ENCODE measurements at regions not wholly inside any gene's neighbourhood (a gene's known extent, or its start where the extent isn't known, plus 50 kb on each side); places are given as distances from the start of the nearest gene placed in this dataset.

- no peaks in the 10 kb centered on the region for H3K4me1 ChIP-seq (ENCODE audit: control insufficient read depth in 2 of 2, insufficient read depth in 2 of 2, low read length in 2 of 2)
- no peaks in the 10 kb centered on the region for H3K9me3 ChIP-seq (ENCODE audit: control insufficient read depth in 2 of 3, low read length in 3 of 3)
- CTCF ChIA-PET: no interaction called here
- H3K27me3 Mint-ChIP-seq: no peaks in the 10 kb centered on the region
- H3K27ac Mint-ChIP-seq: no peak overlapping the region
- no peak for DNase-seq
- no peaks in the 10 kb centered on the region for H3K36me3 ChIP-seq (ENCODE audit: control insufficient read depth in 2 of 3, insufficient read depth in 3 of 3, low read length in 3 of 3)
- no peak overlapping the region for H3K4me3 Mint-ChIP-seq
- H3K27ac ChIP-seq (ENCODE audit: low read depth, low read length): no peak overlapping the region
- intact Hi-C loops (cut with micrococcal nuclease): no loop called here
- H3K27me3 ChIP-seq (ENCODE audit: control insufficient read depth in 2 of 2, insufficient read depth in 2 of 2, low read length in 2 of 2): no peaks in the 10 kb centered on the region
- H3K36me3 Mint-ChIP-seq: peaks cover 0 to 6% (median 3%) of the 10 kb centered on the region in 5 donors
- H3K4me1 Mint-ChIP-seq: no peaks in the 10 kb centered on the region
- POLR2A ChIA-PET: no interaction called here
- no peak for ATAC-seq
- H3K4me3 ChIP-seq (ENCODE audit: low read length): no peak overlapping the region
- H3K9me3 Mint-ChIP-seq: peaks cover 0 to 19% (median 3%) of the 10 kb centered on the region in 11 donors
Observed at GRCh38 chr17:13735444-13735843, 133.7 kb upstream of the HS3ST3A1 start.

- H3K4me1 Mint-ChIP-seq: no peaks in the 10 kb centered on the region
- peaks cover 0 to 3% (median 0%) of the 10 kb centered on the region in 5 donors for H3K27me3 Mint-ChIP-seq
- Histone ChIP-seq H3K36me3 (ENCODE audit: control insufficient read depth in 2 of 3, insufficient read depth in 3 of 3, low read length in 3 of 3) (no peaks in the 10 kb centered on the region), H3K4me1 (ENCODE audit: control insufficient read depth in 2 of 2, insufficient read depth in 2 of 2, low read length in 2 of 2) (no peaks in the 10 kb centered on the region), H3K27ac (ENCODE audit: low read depth, low read length) (no peak overlapping the region), H3K9me3 (ENCODE audit: control insufficient read depth in 2 of 3, low read length in 3 of 3) (no peaks in the 10 kb centered on the region), H3K27me3 (ENCODE audit: control insufficient read depth in 2 of 2, insufficient read depth in 2 of 2, low read length in 2 of 2) (no peaks in the 10 kb centered on the region), H3K4me3 (ENCODE audit: low read length) (no peak overlapping the region)
- no peak overlapping the region for H3K27ac Mint-ChIP-seq
- H3K9me3 Mint-ChIP-seq: peaks cover 0 to 19% (median 3%) of the 10 kb centered on the region in 11 donors
- H3K4me3 Mint-ChIP-seq: no peak overlapping the region
- ChIA-PET POLR2A (no interaction called here), CTCF (no interaction called here)
- intact Hi-C loops (cut with micrococcal nuclease): no loop called here
- peaks cover 0 to 6% (median 3%) of the 10 kb centered on the region in 5 donors for H3K36me3 Mint-ChIP-seq
- DNase-seq (no peak), ATAC-seq (no peak)
Observed at GRCh38 chr17:13735861-13736260, 134.1 kb upstream of the HS3ST3A1 start.

- Histone ChIP-seq H3K27me3 (ENCODE audit: control insufficient read depth in 2 of 2, insufficient read depth in 2 of 2, low read length in 2 of 2) (no peaks in the 10 kb centered on the region), H3K4me1 (ENCODE audit: control insufficient read depth in 2 of 2, insufficient read depth in 2 of 2, low read length in 2 of 2) (no peaks in the 10 kb centered on the region), H3K27ac (ENCODE audit: low read depth, low read length) (no peak overlapping the region), H3K4me3 (ENCODE audit: low read length) (no peak overlapping the region), H3K9me3 (ENCODE audit: control insufficient read depth in 2 of 3, low read length in 3 of 3) (no peaks in the 10 kb centered on the region), H3K36me3 (ENCODE audit: control insufficient read depth in 2 of 3, insufficient read depth in 3 of 3, low read length in 3 of 3) (no peaks in the 10 kb centered on the region)
- intact Hi-C loops (cut with micrococcal nuclease): no loop called here
- H3K4me3 Mint-ChIP-seq: no peak overlapping the region
- H3K9me3 Mint-ChIP-seq: peaks cover 0 to 13% (median 2%) of the 10 kb centered on the region in 11 donors
- peaks cover 0 to 6% (median 3%) of the 10 kb centered on the region in 5 donors for H3K36me3 Mint-ChIP-seq
- ChIA-PET POLR2A (no interaction called here), CTCF (no interaction called here)
- H3K4me1 Mint-ChIP-seq: no peaks in the 10 kb centered on the region
- DNase-seq (no peak), ATAC-seq (no peak)
- peaks cover 0 to 7% (median 0%) of the 10 kb centered on the region in 5 donors for H3K27me3 Mint-ChIP-seq
- no peak overlapping the region for H3K27ac Mint-ChIP-seq
Observed at GRCh38 chr17:13736916-13737315, 135.2 kb upstream of the HS3ST3A1 start.

GRCh38 chr17:13740686-13741085 is 139.0 kb upstream of the HS3ST3A1 start:
- Mint-ChIP-seq H3K4me1 (no peaks in the 10 kb centered on the region), H3K27me3 (peaks cover 0 to 17% (median 8%) of the 10 kb centered on the region in 5 donors), H3K36me3 (no peaks in the 10 kb centered on the region), H3K4me3 (no peak overlapping the region), H3K27ac (no peak overlapping the region), H3K9me3 (peaks cover 0 to 2% (median 0%) of the 10 kb centered on the region in 11 donors)
- intact Hi-C loops (cut with micrococcal nuclease): no loop called here
- no peak overlapping the region for H3K4me3 ChIP-seq (ENCODE audit: low read length)
- H3K36me3 ChIP-seq (ENCODE audit: control insufficient read depth in 2 of 3, insufficient read depth in 3 of 3, low read length in 3 of 3): no peaks in the 10 kb centered on the region
- DNase-seq (no peak), ATAC-seq (no peak)
- no peak overlapping the region for H3K27ac ChIP-seq (ENCODE audit: low read depth, low read length)
- POLR2A ChIA-PET: no interaction called here
- H3K9me3 ChIP-seq (ENCODE audit: control insufficient read depth in 2 of 3, low read length in 3 of 3): no peaks in the 10 kb centered on the region
- H3K27me3 ChIP-seq (ENCODE audit: control insufficient read depth in 2 of 2, insufficient read depth in 2 of 2, low read length in 2 of 2): no peaks in the 10 kb centered on the region
- CTCF ChIA-PET: no interaction called here
- no peaks in the 10 kb centered on the region for H3K4me1 ChIP-seq (ENCODE audit: control insufficient read depth in 2 of 2, insufficient read depth in 2 of 2, low read length in 2 of 2)

GRCh38 chr17:13741744-13742143 is 140.0 kb upstream of the HS3ST3A1 start:
- H3K36me3 ChIP-seq (ENCODE audit: control insufficient read depth in 2 of 3, insufficient read depth in 3 of 3, low read length in 3 of 3): no peaks in the 10 kb centered on the region
- no peaks in the 10 kb centered on the region for H3K36me3 Mint-ChIP-seq
- H3K27ac Mint-ChIP-seq: no peak overlapping the region
- POLR2A ChIA-PET: no interaction called here
- H3K27me3 ChIP-seq (ENCODE audit: control insufficient read depth in 2 of 2, insufficient read depth in 2 of 2, low read length in 2 of 2): no peaks in the 10 kb centered on the region
- DNase-seq: no peak
- no peaks in the 10 kb centered on the region for H3K4me1 ChIP-seq (ENCODE audit: control insufficient read depth in 2 of 2, insufficient read depth in 2 of 2, low read length in 2 of 2)
- peaks cover 0 to 2% (median 0%) of the 10 kb centered on the region in 11 donors for H3K9me3 Mint-ChIP-seq
- H3K9me3 ChIP-seq (ENCODE audit: control insufficient read depth in 2 of 3, low read length in 3 of 3): no peaks in the 10 kb centered on the region
- CTCF ChIA-PET: no interaction called here
- H3K4me3 Mint-ChIP-seq: no peak overlapping the region
- H3K4me3 ChIP-seq (ENCODE audit: low read length): no peak overlapping the region
- no peak overlapping the region for H3K27ac ChIP-seq (ENCODE audit: low read depth, low read length)
- no peak for ATAC-seq
- intact Hi-C loops (cut with micrococcal nuclease): no loop called here
- no peaks in the 10 kb centered on the region for H3K4me1 Mint-ChIP-seq
- peaks cover 0 to 17% (median 8%) of the 10 kb centered on the region in 5 donors for H3K27me3 Mint-ChIP-seq

- peaks cover 0 to 17% (median 8%) of the 10 kb centered on the region in 5 donors for H3K27me3 Mint-ChIP-seq
- H3K36me3 ChIP-seq (ENCODE audit: control insufficient read depth in 2 of 3, insufficient read depth in 3 of 3, low read length in 3 of 3): no peaks in the 10 kb centered on the region
- no peak overlapping the region for H3K4me3 ChIP-seq (ENCODE audit: low read length)
- CTCF ChIA-PET: no interaction called here
- no peaks in the 10 kb centered on the region for H3K4me1 Mint-ChIP-seq
- DNase-seq: no peak
- H3K9me3 Mint-ChIP-seq: peaks cover 0 to 2% (median 0%) of the 10 kb centered on the region in 11 donors
- intact Hi-C loops (cut with micrococcal nuclease): no loop called here
- H3K27me3 ChIP-seq (ENCODE audit: control insufficient read depth in 2 of 2, insufficient read depth in 2 of 2, low read length in 2 of 2): no peaks in the 10 kb centered on the region
- no peaks in the 10 kb centered on the region for H3K9me3 ChIP-seq (ENCODE audit: control insufficient read depth in 2 of 3, low read length in 3 of 3)
- no peaks in the 10 kb centered on the region for H3K4me1 ChIP-seq (ENCODE audit: control insufficient read depth in 2 of 2, insufficient read depth in 2 of 2, low read length in 2 of 2)
- ATAC-seq: no peak
- H3K27ac ChIP-seq (ENCODE audit: low read depth, low read length): no peak overlapping the region
- H3K27ac Mint-ChIP-seq: no peak overlapping the region
- POLR2A ChIA-PET: no interaction called here
- no peak overlapping the region for H3K4me3 Mint-ChIP-seq
- H3K36me3 Mint-ChIP-seq: no peaks in the 10 kb centered on the region
Observed at GRCh38 chr17:13743906-13744305, 142.2 kb upstream of the HS3ST3A1 start.

GRCh38 chr17:13746404-13746803 is 144.7 kb upstream of the HS3ST3A1 start:
- DNase-seq (no peak), ATAC-seq (no peak)
- POLR2A ChIA-PET: no interaction called here
- Mint-ChIP-seq H3K9me3 (peaks cover 0 to 2% (median 0%) of the 10 kb centered on the region in 11 donors), H3K36me3 (no peaks in the 10 kb centered on the region), H3K27me3 (peaks cover 0 to 17% (median 8%) of the 10 kb centered on the region in 5 donors), H3K4me3 (no peak overlapping the region), H3K27ac (no peak overlapping the region), H3K4me1 (no peaks in the 10 kb centered on the region)
- no peaks in the 10 kb centered on the region for H3K9me3 ChIP-seq (ENCODE audit: control insufficient read depth in 2 of 3, low read length in 3 of 3)
- H3K4me3 ChIP-seq (ENCODE audit: low read length): no peak overlapping the region
- H3K36me3 ChIP-seq (ENCODE audit: control insufficient read depth in 2 of 3, insufficient read depth in 3 of 3, low read length in 3 of 3): no peaks in the 10 kb centered on the region
- no peaks in the 10 kb centered on the region for H3K27me3 ChIP-seq (ENCODE audit: control insufficient read depth in 2 of 2, insufficient read depth in 2 of 2, low read length in 2 of 2)
- CTCF ChIA-PET: no interaction called here
- H3K4me1 ChIP-seq (ENCODE audit: control insufficient read depth in 2 of 2, insufficient read depth in 2 of 2, low read length in 2 of 2): no peaks in the 10 kb centered on the region
- intact Hi-C loops (cut with micrococcal nuclease): no loop called here
- H3K27ac ChIP-seq (ENCODE audit: low read depth, low read length): no peak overlapping the region

Measured in naive thymus-derived CD4-positive, alpha-beta T cell (primary cell).